ENCODE measurements at regions not wholly inside any gene's neighbourhood (a gene's known extent, or its start where the extent isn't known, plus 50 kb on each side); places are given as distances from the start of the nearest gene placed in this dataset.

DNA sequence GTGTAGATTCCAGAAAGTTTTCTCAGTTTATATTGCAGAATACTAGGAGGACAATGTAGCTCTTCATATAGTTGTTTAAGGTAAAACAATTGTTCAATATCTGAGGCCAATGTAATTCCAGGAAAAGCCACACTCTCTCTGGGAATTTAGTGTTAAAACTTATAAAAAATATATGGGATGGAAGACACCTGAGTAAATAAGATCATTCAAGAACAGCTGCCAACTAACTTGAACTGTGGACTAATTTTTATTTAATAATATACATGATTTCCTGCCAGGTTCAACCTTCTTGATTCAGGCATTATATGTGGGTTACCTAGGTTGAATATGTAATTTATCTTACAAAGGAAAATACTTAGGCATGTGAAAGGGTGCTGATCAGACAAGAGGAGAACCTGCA is 841.1 kb upstream of the PRR20A start:
- FAIRE-seq (peak; percentile 21), DNase-seq (ENCODE audit: low read depth, low spot score) (no peak)
- no peaks in the 10 kb centered on the region for H3K9me3 ChIP-seq (replicated peaks; ENCODE audit: control insufficient read depth, insufficient read depth, low read length)
- no peaks in the 10 kb centered on the region for H3K4me1 ChIP-seq (ENCODE audit: control insufficient read depth, extremely low read depth, insufficient read depth, low read length)
- H3K36me3 ChIP-seq (ENCODE audit: control insufficient read depth in 2 of 2, extremely low read depth in 1 of 2, insufficient read depth in 2 of 2, low read length in 2 of 2), result no peaks in the 10 kb centered on the region
- H4K20me1 ChIP-seq (replicated peaks; ENCODE audit: control insufficient read depth, extremely low read depth, insufficient read depth, low read length), result no peaks in the 10 kb centered on the region
- POLR2A ChIA-PET, result no interaction called here
- CTCF ChIA-PET, result no interaction called here
- no peaks in the 10 kb centered on the region for H3K27me3 ChIP-seq (ENCODE audit: control insufficient read depth in 2 of 2, insufficient read depth in 2 of 2, low read length in 2 of 2)
- no peaks in the 10 kb centered on the region for H3K79me2 ChIP-seq (ENCODE audit: control insufficient read depth, insufficient read depth, low read length)
- dilution Hi-C loops (cut with MboI; ENCODE audit: extremely low pct_ligation_motif_present, low sequenced_read_pairs), result no loop called here
- no peak overlapping the region for H3K4me3 ChIP-seq (replicated peaks in 1 of 3; ENCODE audit: insufficient read depth in 1 of 3, low read depth in 1 of 3, low read length in 3 of 3)
- H3K27ac ChIP-seq (ENCODE audit: insufficient read depth, low read depth, low read length), result no peak overlapping the region
- BruUV-seq (replicated peaks), result no TSS peak
- TF ChIP-seq POLR2AphosphoS5 (IDR thresholded peaks at IDR 0.05; ENCODE audit: insufficient read depth, low read depth, low read length) (no peak), POLR2A (IDR thresholded peaks at IDR 0.05; ENCODE audit: low read depth, low read length) (no peak), MYC (IDR thresholded peaks at IDR 0.05; ENCODE audit: low read depth, low read length) (no peak)
- TF ChIP-seq, protein P1, sequence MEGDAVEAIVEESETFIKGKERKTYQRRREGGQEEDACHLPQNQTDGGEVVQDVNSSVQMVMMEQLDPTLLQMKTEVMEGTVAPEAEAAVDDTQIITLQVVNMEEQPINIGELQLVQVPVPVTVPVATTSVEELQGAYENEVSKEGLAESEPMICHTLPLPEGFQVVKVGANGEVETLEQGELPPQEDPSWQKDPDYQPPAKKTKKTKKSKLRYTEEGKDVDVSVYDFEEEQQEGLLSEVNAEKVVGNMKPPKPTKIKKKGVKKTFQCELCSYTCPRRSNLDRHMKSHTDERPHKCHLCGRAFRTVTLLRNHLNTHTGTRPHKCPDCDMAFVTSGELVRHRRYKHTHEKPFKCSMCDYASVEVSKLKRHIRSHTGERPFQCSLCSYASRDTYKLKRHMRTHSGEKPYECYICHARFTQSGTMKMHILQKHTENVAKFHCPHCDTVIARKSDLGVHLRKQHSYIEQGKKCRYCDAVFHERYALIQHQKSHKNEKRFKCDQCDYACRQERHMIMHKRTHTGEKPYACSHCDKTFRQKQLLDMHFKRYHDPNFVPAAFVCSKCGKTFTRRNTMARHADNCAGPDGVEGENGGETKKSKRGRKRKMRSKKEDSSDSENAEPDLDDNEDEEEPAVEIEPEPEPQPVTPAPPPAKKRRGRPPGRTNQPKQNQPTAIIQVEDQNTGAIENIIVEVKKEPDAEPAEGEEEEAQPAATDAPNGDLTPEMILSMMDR (IDR thresholded peaks at IDR 0.05; ENCODE audit: extremely low read depth in 1 of 2, insufficient read depth in 1 of 2, low read depth in 1 of 2, low read length in 2 of 2), result no peak
- H3K4me2 ChIP-seq (ENCODE audit: insufficient read depth, low read length), result no peak overlapping the region
- intact Hi-C loops (cut with micrococcal nuclease), result no loop called here
- no peak overlapping the region for H3K9ac ChIP-seq (replicated peaks; ENCODE audit: extremely low read depth, insufficient read depth, low read length)
- no peaks in the 10 kb centered on the region for H3K9me1 ChIP-seq (replicated peaks; ENCODE audit: control insufficient read depth, extremely low read depth, insufficient read depth, low read length)
- no peak overlapping the region for H2AFZ ChIP-seq (ENCODE audit: low read depth, low read length)

DNA sequence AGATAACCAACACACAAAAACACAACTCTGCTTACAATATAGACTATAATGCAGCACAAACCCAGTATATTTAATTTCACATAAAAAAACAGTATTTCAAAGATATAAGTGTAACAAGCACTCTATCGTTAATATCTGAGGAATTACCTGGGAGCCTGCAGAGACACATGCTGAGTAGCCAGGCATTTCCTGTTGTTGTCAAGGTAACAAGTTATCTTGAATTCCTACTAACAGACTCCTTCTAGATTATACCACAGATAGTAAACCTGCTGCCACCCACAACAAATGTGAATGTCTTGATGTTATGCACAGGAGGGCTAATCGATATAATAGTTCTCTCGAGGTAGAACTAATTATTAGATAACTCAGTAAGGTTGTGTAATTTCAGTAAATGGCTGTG is 826.0 kb upstream of the PRR20A start:
- dilution Hi-C loops (cut with MboI; ENCODE audit: extremely low pct_ligation_motif_present, low sequenced_read_pairs) (no loop called here), intact Hi-C loops (cut with micrococcal nuclease) (no loop called here)
- Histone ChIP-seq H3K27me3 (ENCODE audit: control insufficient read depth in 2 of 2, insufficient read depth in 2 of 2, low read length in 2 of 2) (no peaks in the 10 kb centered on the region), H3K36me3 (ENCODE audit: control insufficient read depth in 2 of 2, extremely low read depth in 1 of 2, insufficient read depth in 2 of 2, low read length in 2 of 2) (no peaks in the 10 kb centered on the region), H3K4me3 (replicated peaks in 1 of 3; ENCODE audit: insufficient read depth in 1 of 3, low read depth in 1 of 3, low read length in 3 of 3) (no peak overlapping the region), H3K4me2 (ENCODE audit: insufficient read depth, low read length) (no peak overlapping the region), H3K9ac (replicated peaks; ENCODE audit: extremely low read depth, insufficient read depth, low read length) (no peak overlapping the region), H2AFZ (ENCODE audit: low read depth, low read length) (no peak overlapping the region), H3K9me3 (replicated peaks; ENCODE audit: control insufficient read depth, insufficient read depth, low read length) (no peaks in the 10 kb centered on the region), H3K27ac (ENCODE audit: insufficient read depth, low read depth, low read length) (no peak overlapping the region), H3K9me1 (replicated peaks; ENCODE audit: control insufficient read depth, extremely low read depth, insufficient read depth, low read length) (no peaks in the 10 kb centered on the region), H4K20me1 (replicated peaks; ENCODE audit: control insufficient read depth, extremely low read depth, insufficient read depth, low read length) (no peaks in the 10 kb centered on the region), H3K4me1 (ENCODE audit: control insufficient read depth, extremely low read depth, insufficient read depth, low read length) (no peaks in the 10 kb centered on the region), H3K79me2 (ENCODE audit: control insufficient read depth, insufficient read depth, low read length) (no peaks in the 10 kb centered on the region)
- TF ChIP-seq JUN (IDR thresholded peaks at IDR 0.05; ENCODE audit: borderline replicate concordance, insufficient read depth, insufficient read length, low read depth) (no peak), POLR2A (IDR thresholded peaks at IDR 0.05; ENCODE audit: low read depth, low read length) (no peak), MYC (IDR thresholded peaks at IDR 0.05; ENCODE audit: low read depth, low read length) (no peak), GATA2 (IDR thresholded peaks at IDR 0.05; ENCODE audit: insufficient read depth, insufficient read length, low read depth, low read length) (no peak), POLR2AphosphoS5 (IDR thresholded peaks at IDR 0.05; ENCODE audit: insufficient read depth, low read depth, low read length) (no peak), EZH2 (IDR thresholded peaks at IDR 0.05; ENCODE audit: borderline replicate concordance, low read depth, low read length, severe bottlenecking) (no peak), FOS (IDR thresholded peaks at IDR 0.05; ENCODE audit: borderline replicate concordance, insufficient read depth, low read length) (no peak)
- TF ChIP-seq, protein P1 (IDR thresholded peaks at IDR 0.05; ENCODE audit: extremely low read depth in 1 of 2, insufficient read depth in 1 of 2, low read depth in 1 of 2, low read length in 2 of 2), result no peak
- TF ChIP-seq, protein P2, sequence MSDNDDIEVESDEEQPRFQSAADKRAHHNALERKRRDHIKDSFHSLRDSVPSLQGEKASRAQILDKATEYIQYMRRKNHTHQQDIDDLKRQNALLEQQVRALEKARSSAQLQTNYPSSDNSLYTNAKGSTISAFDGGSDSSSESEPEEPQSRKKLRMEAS (IDR thresholded peaks at IDR 0.05; ENCODE audit: insufficient read depth, insufficient read length), result no peak
- DNase-seq (ENCODE audit: low read depth, low spot score), result no peak
- CTCF ChIA-PET, result no interaction called here
- FAIRE-seq, result no peak
- POLR2A ChIA-PET, result no interaction called here
- no TSS peak for BruUV-seq (replicated peaks)
